DND-41 (cell line): ENCODE measurements at regions not wholly inside any gene's neighbourhood (a gene's known extent, or its start where the extent isn't known, plus 50 kb on each side); places are given as distances from the start of the nearest gene placed in this dataset.

Experiments used
- EZH2 ChIP-seq: IDR thresholded peaks from 3 replicates; pipeline ENCODE4 v1.6.1; 2012; ENCODE audit warnings: borderline replicate concordance, low read depth, mild to moderate bottlenecking, moderate library complexity, low read length, inconsistent platforms; ENCODE audit not compliant: severe bottlenecking
- TF ChIP-seq, protein P1 (sequence below): IDR thresholded peaks from 2 replicates; pipeline ENCODE4 v1.5.1; 2012; ENCODE audit warnings: borderline replicate concordance, low read length, moderate library complexity, mild to moderate bottlenecking; ENCODE audit not compliant: poor library complexity, severe bottlenecking; ENCODE audit errors: extremely low read depth

DNA sequence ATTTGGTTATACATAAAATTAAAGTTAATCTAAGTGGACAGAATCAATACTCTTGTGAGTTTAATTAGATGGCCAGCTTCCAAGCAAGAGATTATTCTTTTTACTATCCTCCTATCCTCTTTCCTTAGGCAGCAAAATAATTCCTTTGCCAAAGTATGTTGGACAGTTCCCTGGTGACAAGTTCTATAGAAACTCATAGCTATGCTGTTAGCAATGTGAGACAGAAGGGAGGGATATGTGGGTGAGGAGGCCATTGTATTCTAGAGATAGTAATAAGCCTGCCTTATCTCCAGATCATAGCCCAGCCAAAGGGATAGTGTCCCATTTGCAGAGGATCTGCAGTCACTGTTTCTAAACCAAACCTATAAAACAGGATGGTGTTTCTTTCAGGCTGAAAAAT lies 181.6 kb upstream of the HDAC9 start:
- TF ChIP-seq, protein P1, sequence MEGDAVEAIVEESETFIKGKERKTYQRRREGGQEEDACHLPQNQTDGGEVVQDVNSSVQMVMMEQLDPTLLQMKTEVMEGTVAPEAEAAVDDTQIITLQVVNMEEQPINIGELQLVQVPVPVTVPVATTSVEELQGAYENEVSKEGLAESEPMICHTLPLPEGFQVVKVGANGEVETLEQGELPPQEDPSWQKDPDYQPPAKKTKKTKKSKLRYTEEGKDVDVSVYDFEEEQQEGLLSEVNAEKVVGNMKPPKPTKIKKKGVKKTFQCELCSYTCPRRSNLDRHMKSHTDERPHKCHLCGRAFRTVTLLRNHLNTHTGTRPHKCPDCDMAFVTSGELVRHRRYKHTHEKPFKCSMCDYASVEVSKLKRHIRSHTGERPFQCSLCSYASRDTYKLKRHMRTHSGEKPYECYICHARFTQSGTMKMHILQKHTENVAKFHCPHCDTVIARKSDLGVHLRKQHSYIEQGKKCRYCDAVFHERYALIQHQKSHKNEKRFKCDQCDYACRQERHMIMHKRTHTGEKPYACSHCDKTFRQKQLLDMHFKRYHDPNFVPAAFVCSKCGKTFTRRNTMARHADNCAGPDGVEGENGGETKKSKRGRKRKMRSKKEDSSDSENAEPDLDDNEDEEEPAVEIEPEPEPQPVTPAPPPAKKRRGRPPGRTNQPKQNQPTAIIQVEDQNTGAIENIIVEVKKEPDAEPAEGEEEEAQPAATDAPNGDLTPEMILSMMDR, result no peak
- TF ChIP-seq EZH2, result no peak
